GM23338 (cell line): ENCODE measurements at regions not wholly inside any gene's neighbourhood (a gene's known extent, or its start where the extent isn't known, plus 50 kb on each side); places are given as distances from the start of the nearest gene placed in this dataset.

Experiments
- ATAC-seq: fragments of 200-7000 bp; cut with Tn5 transposase; 3 replicates; pipeline ENCODE4 v1.9.1; 2020
- DNase-seq: peaks from one replicate; pipeline ENCODE4 v3.0.0-alpha.2; 2015; ENCODE audit warnings: low spot score
- H2AFZ ChIP-seq: fragments of 200-600 bp; sonication (generic); 2 replicates; pipeline ENCODE4 v1.8.0; 2016; ENCODE audit warnings: antibody characterized with exemption, mild to moderate bottlenecking, moderate library complexity
- H3F3A ChIP-seq: fragments of 200-600 bp; sonication (generic); replicated peaks from 2 replicates; pipeline ENCODE4 v1.8.0; 2017; ENCODE audit warnings: antibody characterized with exemption, mixed run types, low read depth
- H3K27ac ChIP-seq: fragments of 200-600 bp; sonication (generic); 2 replicates; pipeline ENCODE4 v1.6.1; 2016; ENCODE audit warnings: low read depth
- H3K27me3 ChIP-seq: fragments of 200-600 bp; sonication (generic); 2 replicates; pipeline ENCODE4 v1.8.0; 2016; ENCODE audit warnings: mild to moderate bottlenecking, mixed run types, moderate library complexity; ENCODE audit not compliant: insufficient read depth
- H3K36me3 ChIP-seq: fragments of 200-600 bp; sonication (generic); 2 replicates; pipeline ENCODE4 v1.8.0; 2016; ENCODE audit warnings: mild to moderate bottlenecking; ENCODE audit not compliant: insufficient read depth
- H3K4me1 ChIP-seq: fragments of 200-600 bp; sonication (generic); 2 replicates; pipeline ENCODE4 v1.8.0; 2016; ENCODE audit warnings: mild to moderate bottlenecking, moderate library complexity; ENCODE audit not compliant: insufficient read depth
- H3K4me2 ChIP-seq: fragments of 200-600 bp; sonication (generic); 2 replicates; pipeline ENCODE4 v1.7.1; 2017; ENCODE audit warnings: mixed run types
- H3K4me3 ChIP-seq: fragments of 200-600 bp; sonication (generic); 2 replicates; pipeline ENCODE4 v1.6.1; 2016; ENCODE audit warnings: mixed run types
- H3K79me2 ChIP-seq: fragments of 200-600 bp; sonication (generic); replicated peaks from 2 replicates; pipeline ENCODE4 v1.8.0; 2017; ENCODE audit warnings: mild to moderate bottlenecking; ENCODE audit not compliant: insufficient read depth
- H3K9me2 ChIP-seq: fragments of 200-600 bp; sonication (generic); 2 replicates; pipeline ENCODE4 v1.8.0; 2017; ENCODE audit not compliant: insufficient read depth
- H4K20me1 ChIP-seq: fragments of 200-600 bp; sonication (generic); replicated peaks from 2 replicates; pipeline ENCODE4 v1.8.0; 2017; ENCODE audit warnings: mild to moderate bottlenecking; ENCODE audit not compliant: insufficient read depth
- H3K27ac Mint-ChIP-seq: 2 replicates; pipeline ENCODE4 v1.8.0; 2020; ENCODE audit warnings: inconsistent platforms, mild to moderate bottlenecking, moderate library complexity, mixed read lengths
- H3K27me3 Mint-ChIP-seq: 3 replicates; pipeline ENCODE4 v1.8.0; 2022; ENCODE audit warnings: low read depth, mild to moderate bottlenecking, moderate library complexity, mixed read lengths, inconsistent platforms; ENCODE audit not compliant: insufficient read depth, poor library complexity
- H3K36me3 Mint-ChIP-seq: 3 replicates; pipeline ENCODE4 v1.8.0; 2021; ENCODE audit warnings: low read depth, mild to moderate bottlenecking, inconsistent platforms, moderate library complexity, mixed read lengths
- H3K4me1 Mint-ChIP-seq: 3 replicates; pipeline ENCODE4 v1.8.0; 2020; ENCODE audit warnings: mild to moderate bottlenecking, inconsistent platforms, mixed read lengths
- H3K4me3 Mint-ChIP-seq: 3 replicates; pipeline ENCODE4 v1.8.0; 2021; ENCODE audit warnings: moderate library complexity, mild to moderate bottlenecking, inconsistent platforms, mixed read lengths
- H3K9me3 Mint-ChIP-seq: 3 replicates; pipeline ENCODE4 v1.8.0; 2020; ENCODE audit warnings: moderate library complexity, mild to moderate bottlenecking, inconsistent platforms, mixed read lengths
- EZH2phosphoT487 ChIP-seq: fragments of 200-600 bp; sonication (generic); IDR thresholded peaks from one replicate; pipeline ENCODE4 v1.8.1; 2018; ENCODE audit warnings: antibody characterized with exemption; ENCODE audit not compliant: unreplicated experiment
- JUNB ChIP-seq: IDR thresholded peaks from one replicate; pipeline ENCODE4 v1.6.1; 2016; ENCODE audit warnings: antibody characterized with exemption; ENCODE audit not compliant: unreplicated experiment
- REST ChIP-seq: IDR thresholded peaks from one replicate; pipeline ENCODE4 v1.6.1; 2018; ENCODE audit warnings: antibody characterized with exemption; ENCODE audit not compliant: unreplicated experiment
- ZNF462 ChIP-seq: fragments of 250-450 bp; sonication (Bioruptor Pico); IDR thresholded peaks from 2 replicates; pipeline ENCODE4 v1.5.0; 2020; ENCODE audit warnings: mild to moderate bottlenecking, moderate library complexity

GRCh38 chr4:164617426-164617825 is 136.5 kb upstream of the SMIM31 start:
- no peaks in the 10 kb centered on the region for H3K36me3 ChIP-seq
- no peaks in the 10 kb centered on the region for H3K9me2 ChIP-seq
- Mint-ChIP-seq H3K9me3 (no peaks in the 10 kb centered on the region), H3K4me1 (peaks cover 3% of the 10 kb centered on the region; the same call in 1 of the 3 replicates), H3K27ac (no peak overlapping the region), H3K4me3 (no peak overlapping the region), H3K36me3 (no peaks in the 10 kb centered on the region), H3K27me3 (no peaks in the 10 kb centered on the region)
- H3F3A ChIP-seq, result no peaks in the 10 kb centered on the region
- H4K20me1 ChIP-seq, result no peaks in the 10 kb centered on the region
- no peak for DNase-seq
- no peak overlapping the region for H3K4me3 ChIP-seq
- no peaks in the 10 kb centered on the region for H3K79me2 ChIP-seq
- no peak overlapping the region for H3K4me2 ChIP-seq
- no peaks in the 10 kb centered on the region for H3K4me1 ChIP-seq
- no peak for ATAC-seq
- H3K27ac ChIP-seq, result no peak overlapping the region
- no peak overlapping the region for H2AFZ ChIP-seq
- no peaks in the 10 kb centered on the region for H3K27me3 ChIP-seq
- TF ChIP-seq ZNF462 (CRISPR knock-in tag) (no peak), JUNB (no peak), EZH2phosphoT487 (no peak), REST (no peak)
